ENCODE measurements at regions not wholly inside any gene's neighbourhood (a gene's known extent, or its start where the extent isn't known, plus 50 kb on each side); places are given as distances from the start of the nearest gene placed in this dataset.

DNA sequence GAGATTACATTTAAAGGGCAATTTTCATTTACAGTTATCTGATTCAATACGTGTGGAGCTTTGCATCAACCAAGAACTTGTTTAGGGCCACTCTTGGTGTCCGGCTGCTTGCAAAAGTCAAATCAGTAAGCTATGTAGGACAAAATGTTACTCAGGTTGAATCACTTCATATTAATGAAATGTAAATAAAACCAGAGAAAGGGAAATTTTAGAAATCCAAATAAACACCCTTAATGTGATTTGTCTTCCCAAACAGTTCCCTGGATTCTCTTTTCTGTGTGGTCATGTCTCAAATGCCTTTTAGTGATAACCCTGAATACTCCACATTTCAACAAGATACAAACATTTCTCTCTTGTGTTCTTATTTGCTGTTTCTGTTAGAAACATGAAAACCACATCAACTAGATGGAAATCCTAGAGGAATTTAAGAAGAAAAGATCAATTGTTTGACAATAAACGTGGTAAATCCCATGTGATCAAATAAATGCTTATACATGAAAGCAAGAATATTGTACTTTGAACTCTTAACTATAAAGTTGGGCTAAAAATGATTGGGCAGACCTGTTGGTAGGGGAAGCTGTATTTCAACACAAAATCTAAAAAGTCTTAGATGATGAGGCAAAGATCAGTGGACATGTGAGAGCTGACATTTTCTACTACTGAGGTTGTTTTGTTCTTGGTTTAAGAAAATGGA is 101.3 kb downstream of the CDC42EP3 start:
- Histone ChIP-seq H2BK5ac (ENCODE audit: low read depth, low read length) (no peak overlapping the region), H3K4me3 (ENCODE audit: extremely low read depth in 1 of 4, insufficient read depth in 2 of 4, low read depth in 3 of 4, low read length in 4 of 4) (no peak overlapping the region), H3K79me2 (ENCODE audit: control insufficient read depth in 1 of 2, insufficient read depth in 2 of 2, low read length in 2 of 2) (no peaks in the 10 kb centered on the region), H3K79me1 (ENCODE audit: low read depth, low read length) (no peaks in the 10 kb centered on the region), H3K36me3 (ENCODE audit: control insufficient read depth in 2 of 4, insufficient read depth in 4 of 4, low read length in 3 of 4) (no peaks in the 10 kb centered on the region), H4K91ac (replicated peaks; ENCODE audit: insufficient read length, low read length) (no peak overlapping the region), H3K18ac (ENCODE audit: extremely low read depth, low read length) (no peak overlapping the region), H3K4me2 (ENCODE audit: insufficient read depth in 1 of 2, low read depth in 2 of 2, low read length in 2 of 2) (no peak overlapping the region), H4K5ac (ENCODE audit: insufficient read length, low read depth, low read length) (no peak overlapping the region), H3K23ac (ENCODE audit: insufficient read length) (no peak overlapping the region), H3K27me3 (replicated peaks in 1 of 4; ENCODE audit: control insufficient read depth in 3 of 4, extremely low read depth in 1 of 4, insufficient read depth in 3 of 4, low read length in 3 of 4) (no peaks in the 10 kb centered on the region), H2BK20ac (ENCODE audit: low read length) (no peak overlapping the region), H2BK12ac (ENCODE audit: low read depth, low read length) (no peak overlapping the region), H2BK120ac (replicated peaks; ENCODE audit: low read depth, low read length) (no peak overlapping the region), H3K9ac (replicated peaks in 1 of 4; ENCODE audit: extremely low read depth in 1 of 4, low read depth in 3 of 4, low read length in 3 of 4) (no peak overlapping the region), H3K4me1 (replicated peaks in 1 of 4; ENCODE audit: control insufficient read depth in 3 of 4, insufficient read depth in 4 of 4, low read length in 3 of 4) (no peaks in the 10 kb centered on the region), H3K56ac (replicated peaks; ENCODE audit: insufficient read length, low read depth, low read length) (no peak overlapping the region), H2BK15ac (ENCODE audit: low read length) (no peak overlapping the region), H3K14ac (ENCODE audit: insufficient read length) (no peak overlapping the region), H3K9me3 (ENCODE audit: insufficient read depth in 2 of 2, low read depth in 1 of 2, low read length in 1 of 2) (no peaks in the 10 kb centered on the region), H3K4ac (replicated peaks; ENCODE audit: insufficient read length, low read depth, low read length) (no peak overlapping the region), H3K23me2 (ENCODE audit: low read depth, low read length) (no peaks in the 10 kb centered on the region), H4K20me1 (replicated peaks in 1 of 2; ENCODE audit: control insufficient read depth in 1 of 2, insufficient read depth in 2 of 2, low read length in 2 of 2) (no peaks in the 10 kb centered on the region), H2AFZ (ENCODE audit: low read length) (no peak overlapping the region), H3K27ac (ENCODE audit: low read depth, low read length) (no peak overlapping the region), H2AK5ac (ENCODE audit: low read depth, low read length) (no peak overlapping the region), H4K8ac (ENCODE audit: extremely low read depth, insufficient read depth, low read length) (no peak overlapping the region)
- TF ChIP-seq POLR2AphosphoS5 (IDR thresholded peaks at IDR 0.05; ENCODE audit: low read depth, low read length) (no peak), GABPA (IDR thresholded peaks at IDR 0.05; ENCODE audit: borderline replicate concordance, insufficient read depth, low read length) (no peak), TAF7 (optimal IDR thresholded peaks at IDR 0.05; ENCODE audit: borderline replicate concordance, low read depth, low read length) (no peak), BRCA1 (IDR thresholded peaks at IDR 0.05; ENCODE audit: low read depth, low read length) (no peak), CHD1 (IDR thresholded peaks at IDR 0.05; ENCODE audit: low read depth, low read length) (no peak), CTBP2 (IDR thresholded peaks at IDR 0.05; ENCODE audit: borderline replicate concordance, insufficient read depth, insufficient read length, low read length) (no peak), CEBPB (IDR thresholded peaks at IDR 0.05; ENCODE audit: low read depth, low read length) (no peak), SRF (IDR thresholded peaks at IDR 0.05; ENCODE audit: low read depth, low read length) (no peak), SAP30 (IDR thresholded peaks at IDR 0.05; ENCODE audit: insufficient read depth, insufficient replicate concordance, low read length) (no peak)
- ChIA-PET POLR2A (ENCODE audit: partially characterized antibody) (no interaction called here), CTCF (ENCODE audit: partially characterized antibody) (interaction anchor here (0.5 to 0.8 kb wide), 3 partner anchors 140 to 210 kb away, joined by 3 to 7 read pairs (median 3); no protein-coding TSS in a partner anchor)
- FAIRE-seq (no peak), DNase-seq (ENCODE audit: low read depth in 1 of 2, low spot score in 2 of 2) (no peak)
- 72% methylated on average over 3 of the region's 3 CpGs; no CpG with 5 or more reads in 1 of the 2 experiments for WGBS, 2 experiments (ENCODE audit: extremely low coverage in 1 of 2, insufficient coverage in 1 of 2, insufficient read length in 1 of 2, insufficient replicate concordance in 2 of 2, low coverage in 1 of 2, low lambda C conversion rate in 2 of 2, missing lambda C conversion rate in 1 of 2)

Measured in H1 (cell line).